HFF-Myc (cell line): ENCODE measurements at regions not wholly inside any gene's neighbourhood (a gene's known extent, or its start where the extent isn't known, plus 50 kb on each side); places are given as distances from the start of the nearest gene placed in this dataset.

Source experiments
- DNase-seq: peaks from one replicate; pipeline ENCODE4 v3.0.0-alpha.2; 2011; ENCODE audit warnings: low read depth; ENCODE audit errors: extremely low read depth
- H3K4me3 ChIP-seq: replicated peaks from 2 replicates; pipeline ENCODE4 v1.5.1; 2011; ENCODE audit warnings: low read depth, mild to moderate bottlenecking, control low read depth, low read length
- CTCF ChIP-seq: IDR thresholded peaks from 2 replicates; pipeline ENCODE4 v1.5.1; 2012; ENCODE audit warnings: mild to moderate bottlenecking, low read depth, low read length, control low read depth; ENCODE audit errors: missing control alignments

- TF ChIP-seq CTCF = no peak
- H3K4me3 ChIP-seq = no peak overlapping the region
- no peak for DNase-seq
Observed at GRCh38 chr10:119996944-119997343, 104.4 kb downstream of the SEC23IP start.

- no peak for TF ChIP-seq CTCF
- DNase-seq = no peak
- H3K4me3 ChIP-seq = no peak overlapping the region
Observed at GRCh38 chr10:119997429-119997828, 104.9 kb downstream of the SEC23IP start.

- no peak overlapping the region for H3K4me3 ChIP-seq
- TF ChIP-seq CTCF = no peak
- no peak for DNase-seq
Observed at GRCh38 chr10:120002785-120003184, 110.3 kb downstream of the SEC23IP start.

GRCh38 chr10:120005207-120006201, 113.0 kb downstream of the SEC23IP start:
- no peak for TF ChIP-seq CTCF
- DNase-seq = no peak
- H3K4me3 ChIP-seq = no peak overlapping the region

GRCh38 chr10:120007261-120007660, 114.7 kb downstream of the SEC23IP start:
- no peak for DNase-seq
- no peak overlapping the region for H3K4me3 ChIP-seq
- TF ChIP-seq CTCF = no peak

- no peak for TF ChIP-seq CTCF
- no peak for DNase-seq
- H3K4me3 ChIP-seq = no peak overlapping the region
Observed at GRCh38 chr10:120011359-120012130, 119.0 kb downstream of the SEC23IP start.
